Liver (tissue), 3 donors: ENCODE measurements at regions not wholly inside any gene's neighbourhood (a gene's known extent, or its start where the extent isn't known, plus 50 kb on each side); places are given as distances from the start of the nearest gene placed in this dataset.

Experiments used
- CTCF ChIP-seq: fragments of 150-350 bp; IDR thresholded peaks from 2 replicates; pipeline ENCODE4 v1.5.1; 2017; ENCODE audit warnings: improper control_type of control experiment, low read depth, low read length; ENCODE audit not compliant: missing input control
- EGR1 ChIP-seq, 2 donors: IDR thresholded peaks; 2 replicates each; pipeline ENCODE4 v1.6.1; 2016 to 2018; ENCODE audit warnings: antibody characterized with exemption in 2 of 2, low read depth in 2 of 2
- GABPA ChIP-seq, 2 donors: IDR thresholded peaks in 1 of 2; conservative IDR thresholded peaks in 1 of 2; 2 replicates each; pipeline ENCODE4 v1.6.1; 2016; ENCODE audit warnings: antibody characterized with exemption in 2 of 2, mild to moderate bottlenecking in 1 of 2, moderate library complexity in 1 of 2
- JUND ChIP-seq, 2 donors: IDR thresholded peaks; 2 replicates each; pipeline ENCODE4 v1.6.1; 2016; ENCODE audit warnings: antibody characterized with exemption in 2 of 2
- MAX ChIP-seq: IDR thresholded peaks from 2 replicates; pipeline ENCODE4 v1.6.1; 2016; ENCODE audit warnings: antibody characterized with exemption
- RAD21 ChIP-seq, 2 donors: IDR thresholded peaks; 2 replicates each; pipeline ENCODE4 v1.6.1; 2016; ENCODE audit warnings: antibody characterized with exemption in 2 of 2, mild to moderate bottlenecking in 2 of 2
- RXRA ChIP-seq, 2 donors: IDR thresholded peaks; 2 replicates each; pipeline ENCODE4 v1.6.1; 2017 to 2018; ENCODE audit warnings: antibody characterized with exemption in 2 of 2, mild to moderate bottlenecking in 1 of 2
- SP1 ChIP-seq: IDR thresholded peaks from 2 replicates; pipeline ENCODE4 v1.6.1; 2018; ENCODE audit warnings: antibody characterized with exemption, mild to moderate bottlenecking
- TAF1 ChIP-seq: conservative IDR thresholded peaks from 2 replicates; pipeline ENCODE4 v1.6.1; 2016; ENCODE audit warnings: antibody characterized with exemption, mild to moderate bottlenecking
- YY1 ChIP-seq: IDR thresholded peaks from 2 replicates; pipeline ENCODE4 v1.6.1; 2016; ENCODE audit warnings: antibody characterized with exemption, mild to moderate bottlenecking
- TF ChIP-seq, protein P1 (sequence below): IDR thresholded peaks from 2 replicates; pipeline ENCODE4 v1.6.1; 2016; ENCODE audit warnings: antibody characterized with exemption, mild to moderate bottlenecking
- TF ChIP-seq, protein P2 (sequence below): IDR thresholded peaks from 2 replicates; pipeline ENCODE4 v1.6.1; 2016; ENCODE audit warnings: antibody characterized with exemption
- donor health status: healthy.
- donor health status: healthy.

DNA sequence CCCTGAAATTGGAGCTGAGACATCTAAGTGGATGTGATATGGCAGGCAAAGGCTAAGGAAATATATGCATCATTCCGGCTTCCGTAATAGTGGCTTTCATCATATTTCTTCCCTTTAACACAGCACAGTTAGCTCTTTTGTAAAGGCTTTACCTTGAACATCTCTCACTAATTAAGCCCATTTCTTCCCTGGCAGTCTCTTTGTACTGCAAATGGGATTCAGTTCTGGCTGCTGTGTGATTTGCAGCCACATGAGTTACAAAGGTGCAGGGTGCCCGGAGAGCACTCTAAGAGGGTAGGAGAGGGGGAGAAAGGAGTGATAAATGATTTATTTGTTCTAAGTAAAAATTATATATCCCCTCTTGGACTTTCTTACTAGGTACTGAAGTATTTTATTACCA, 232.1 kb upstream of the CCDC196 start:
- TF ChIP-seq CTCF: no peak
- TF ChIP-seq YY1: no peak
- TF ChIP-seq TAF1: no peak
- TF ChIP-seq JUND (IDR thresholded peaks at IDR 0.05): no peak
- TF ChIP-seq RXRA (IDR thresholded peaks at IDR 0.05): no peak
- TF ChIP-seq, protein P1, sequence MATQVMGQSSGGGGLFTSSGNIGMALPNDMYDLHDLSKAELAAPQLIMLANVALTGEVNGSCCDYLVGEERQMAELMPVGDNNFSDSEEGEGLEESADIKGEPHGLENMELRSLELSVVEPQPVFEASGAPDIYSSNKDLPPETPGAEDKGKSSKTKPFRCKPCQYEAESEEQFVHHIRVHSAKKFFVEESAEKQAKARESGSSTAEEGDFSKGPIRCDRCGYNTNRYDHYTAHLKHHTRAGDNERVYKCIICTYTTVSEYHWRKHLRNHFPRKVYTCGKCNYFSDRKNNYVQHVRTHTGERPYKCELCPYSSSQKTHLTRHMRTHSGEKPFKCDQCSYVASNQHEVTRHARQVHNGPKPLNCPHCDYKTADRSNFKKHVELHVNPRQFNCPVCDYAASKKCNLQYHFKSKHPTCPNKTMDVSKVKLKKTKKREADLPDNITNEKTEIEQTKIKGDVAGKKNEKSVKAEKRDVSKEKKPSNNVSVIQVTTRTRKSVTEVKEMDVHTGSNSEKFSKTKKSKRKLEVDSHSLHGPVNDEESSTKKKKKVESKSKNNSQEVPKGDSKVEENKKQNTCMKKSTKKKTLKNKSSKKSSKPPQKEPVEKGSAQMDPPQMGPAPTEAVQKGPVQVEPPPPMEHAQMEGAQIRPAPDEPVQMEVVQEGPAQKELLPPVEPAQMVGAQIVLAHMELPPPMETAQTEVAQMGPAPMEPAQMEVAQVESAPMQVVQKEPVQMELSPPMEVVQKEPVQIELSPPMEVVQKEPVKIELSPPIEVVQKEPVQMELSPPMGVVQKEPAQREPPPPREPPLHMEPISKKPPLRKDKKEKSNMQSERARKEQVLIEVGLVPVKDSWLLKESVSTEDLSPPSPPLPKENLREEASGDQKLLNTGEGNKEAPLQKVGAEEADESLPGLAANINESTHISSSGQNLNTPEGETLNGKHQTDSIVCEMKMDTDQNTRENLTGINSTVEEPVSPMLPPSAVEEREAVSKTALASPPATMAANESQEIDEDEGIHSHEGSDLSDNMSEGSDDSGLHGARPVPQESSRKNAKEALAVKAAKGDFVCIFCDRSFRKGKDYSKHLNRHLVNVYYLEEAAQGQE: no peak
- no peak for TF ChIP-seq SP1
- TF ChIP-seq, protein P2, sequence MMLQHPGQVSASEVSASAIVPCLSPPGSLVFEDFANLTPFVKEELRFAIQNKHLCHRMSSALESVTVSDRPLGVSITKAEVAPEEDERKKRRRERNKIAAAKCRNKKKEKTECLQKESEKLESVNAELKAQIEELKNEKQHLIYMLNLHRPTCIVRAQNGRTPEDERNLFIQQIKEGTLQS: no peak
- no peak for TF ChIP-seq EGR1 (IDR thresholded peaks at IDR 0.05; ENCODE audit: low read depth in 2 of 2)
- no peak for TF ChIP-seq RAD21 (IDR thresholded peaks at IDR 0.05)
- TF ChIP-seq GABPA (IDR thresholded peaks at IDR 0.05 in 1 of 2, conservative IDR thresholded peaks at IDR 0.05 in 1 of 2): no peak
- TF ChIP-seq MAX: no peak
